ENCODE measurements at regions not wholly inside any gene's neighbourhood (a gene's known extent, or its start where the extent isn't known, plus 50 kb on each side); places are given as distances from the start of the nearest gene placed in this dataset.

DNA sequence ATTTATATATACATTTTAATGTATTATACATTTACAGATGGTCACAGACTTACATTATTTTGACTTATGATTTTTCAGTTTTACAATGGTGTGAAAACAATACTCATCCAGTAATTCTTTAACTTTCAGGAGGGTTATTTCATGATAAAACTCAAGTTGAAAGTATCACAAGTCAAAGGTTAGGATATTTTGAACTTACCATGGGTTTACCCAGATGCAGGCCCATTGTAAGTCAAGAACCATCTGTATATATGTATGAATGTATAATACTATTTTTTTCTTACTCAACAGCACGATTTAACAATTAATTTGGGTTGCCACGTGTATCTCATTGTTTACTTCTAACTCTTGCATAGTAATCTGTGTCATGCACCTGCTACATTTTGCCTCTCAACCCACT lies 1002.0 kb downstream of the OTOL1 start:
- H3K27me3 Mint-ChIP-seq (ENCODE audit: low read depth) = no peaks in the 10 kb centered on the region
- H3K4me1 Mint-ChIP-seq = no peaks in the 10 kb centered on the region
- H3K4me3 Mint-ChIP-seq = no peak overlapping the region
- H3K27ac Mint-ChIP-seq = no peak overlapping the region
- H3K36me3 Mint-ChIP-seq (ENCODE audit: low read depth) = no peaks in the 10 kb centered on the region
- peaks cover 10% of the 10 kb centered on the region for H3K9me3 Mint-ChIP-seq
- TF ChIP-seq, protein P1, sequence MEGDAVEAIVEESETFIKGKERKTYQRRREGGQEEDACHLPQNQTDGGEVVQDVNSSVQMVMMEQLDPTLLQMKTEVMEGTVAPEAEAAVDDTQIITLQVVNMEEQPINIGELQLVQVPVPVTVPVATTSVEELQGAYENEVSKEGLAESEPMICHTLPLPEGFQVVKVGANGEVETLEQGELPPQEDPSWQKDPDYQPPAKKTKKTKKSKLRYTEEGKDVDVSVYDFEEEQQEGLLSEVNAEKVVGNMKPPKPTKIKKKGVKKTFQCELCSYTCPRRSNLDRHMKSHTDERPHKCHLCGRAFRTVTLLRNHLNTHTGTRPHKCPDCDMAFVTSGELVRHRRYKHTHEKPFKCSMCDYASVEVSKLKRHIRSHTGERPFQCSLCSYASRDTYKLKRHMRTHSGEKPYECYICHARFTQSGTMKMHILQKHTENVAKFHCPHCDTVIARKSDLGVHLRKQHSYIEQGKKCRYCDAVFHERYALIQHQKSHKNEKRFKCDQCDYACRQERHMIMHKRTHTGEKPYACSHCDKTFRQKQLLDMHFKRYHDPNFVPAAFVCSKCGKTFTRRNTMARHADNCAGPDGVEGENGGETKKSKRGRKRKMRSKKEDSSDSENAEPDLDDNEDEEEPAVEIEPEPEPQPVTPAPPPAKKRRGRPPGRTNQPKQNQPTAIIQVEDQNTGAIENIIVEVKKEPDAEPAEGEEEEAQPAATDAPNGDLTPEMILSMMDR (IDR thresholded peaks at IDR 0.05; ENCODE audit: unreplicated experiment in 3 of 3) = no peak

DNA sequence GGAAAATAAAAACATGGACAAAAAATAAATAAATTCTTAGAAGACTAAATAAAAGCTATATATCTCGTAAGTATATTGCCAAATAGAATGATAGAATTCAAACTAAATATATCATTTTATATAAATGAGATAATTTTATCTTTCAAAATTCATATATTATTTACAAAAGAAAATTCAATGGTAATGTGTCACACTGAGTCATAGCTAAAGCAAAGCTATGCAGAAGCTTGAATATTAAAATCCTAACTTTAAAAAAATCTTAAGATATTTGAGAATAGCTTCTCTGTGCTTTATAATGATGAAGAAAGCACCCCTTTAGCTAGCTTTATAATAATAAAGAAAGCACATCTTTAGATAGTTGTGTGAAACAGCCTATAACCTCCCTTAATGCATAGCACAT lies 1010.8 kb downstream of the OTOL1 start:
- Mint-ChIP-seq H3K27me3 (ENCODE audit: low read depth) (no peaks in the 10 kb centered on the region), H3K4me1 (no peaks in the 10 kb centered on the region), H3K27ac (no peak overlapping the region), H3K9me3 (peaks cover 4% of the 10 kb centered on the region), H3K36me3 (ENCODE audit: low read depth) (no peaks in the 10 kb centered on the region), H3K4me3 (no peak overlapping the region)
- TF ChIP-seq, protein P1 (IDR thresholded peaks at IDR 0.05; ENCODE audit: unreplicated experiment in 3 of 3) = no peak

DNA sequence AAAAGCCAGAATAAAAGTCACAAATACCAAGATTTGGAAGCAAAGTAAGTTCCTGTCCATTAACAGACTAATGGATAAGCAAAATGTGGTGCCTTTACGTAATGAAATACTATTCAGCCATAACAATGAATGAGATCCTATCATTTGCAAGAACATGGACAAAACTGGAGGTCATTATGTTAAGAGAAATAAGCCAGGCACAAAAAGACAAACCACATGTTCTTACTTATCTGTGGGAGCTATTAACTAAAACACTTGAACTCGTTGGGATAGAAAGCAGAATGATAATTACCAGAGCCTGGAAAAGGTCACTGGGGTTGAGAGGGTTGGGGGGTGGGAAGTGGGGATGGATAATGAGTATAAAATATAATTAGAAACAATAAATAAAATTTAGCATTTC lies 1015.9 kb downstream of the OTOL1 start:
- TF ChIP-seq, protein P1 (IDR thresholded peaks at IDR 0.05; ENCODE audit: unreplicated experiment in 3 of 3) = no peak
- H3K9me3 Mint-ChIP-seq = no peaks in the 10 kb centered on the region
- no peaks in the 10 kb centered on the region for H3K27me3 Mint-ChIP-seq (ENCODE audit: low read depth)
- H3K36me3 Mint-ChIP-seq (ENCODE audit: low read depth) = no peaks in the 10 kb centered on the region
- H3K4me1 Mint-ChIP-seq = no peaks in the 10 kb centered on the region
- no peak overlapping the region for H3K4me3 Mint-ChIP-seq
- no peak overlapping the region for H3K27ac Mint-ChIP-seq

DNA sequence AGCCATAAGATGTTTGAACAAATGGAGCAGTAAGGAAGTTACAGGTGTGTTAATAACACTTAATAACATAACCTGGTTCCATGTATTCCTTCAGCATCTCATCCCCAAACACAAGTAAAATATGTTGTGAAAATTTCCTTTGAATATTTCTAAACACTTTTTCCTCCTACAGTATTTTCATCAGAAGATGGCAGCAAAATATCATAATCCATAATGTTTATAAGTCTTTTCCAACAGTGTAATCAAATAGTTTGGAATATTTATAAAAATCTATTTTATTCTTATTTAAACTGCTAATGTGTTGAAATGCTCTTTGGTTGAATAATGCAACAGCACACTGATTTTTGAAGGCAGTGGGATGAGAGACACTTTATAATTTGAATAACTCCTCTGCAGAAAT lies 1020.5 kb downstream of the OTOL1 start:
- Mint-ChIP-seq H3K36me3 (ENCODE audit: low read depth) (no peaks in the 10 kb centered on the region), H3K27ac (no peak overlapping the region), H3K4me1 (no peaks in the 10 kb centered on the region), H3K9me3 (no peaks in the 10 kb centered on the region), H3K4me3 (no peak overlapping the region), H3K27me3 (ENCODE audit: low read depth) (no peaks in the 10 kb centered on the region)
- TF ChIP-seq, protein P1 (IDR thresholded peaks at IDR 0.05; ENCODE audit: unreplicated experiment in 3 of 3) = peak in 1 of 3 experiments; percentile 30

DNA sequence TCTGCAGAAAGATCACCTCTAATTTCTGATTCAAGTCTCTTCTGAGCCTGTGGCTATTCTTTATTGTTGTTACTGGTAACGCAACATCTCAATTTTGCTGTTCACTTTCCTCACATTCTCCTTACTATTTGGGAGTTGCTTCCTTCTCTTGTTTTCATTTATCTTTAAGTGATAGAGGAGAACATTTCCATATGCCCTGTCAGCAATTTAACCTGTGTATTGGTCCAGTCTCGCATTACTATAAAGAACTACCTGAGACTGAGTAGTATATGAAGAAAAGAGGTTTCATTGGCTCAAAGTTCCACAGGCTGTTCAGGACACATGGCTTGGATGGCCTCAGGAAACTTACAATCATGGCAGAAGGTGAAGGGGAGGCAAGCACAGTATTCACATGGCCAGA lies 1025.1 kb downstream of the OTOL1 start:
- Mint-ChIP-seq H3K27ac (no peak overlapping the region), H3K4me3 (no peak overlapping the region), H3K4me1 (peaks cover 6% of the 10 kb centered on the region), H3K36me3 (ENCODE audit: low read depth) (no peaks in the 10 kb centered on the region), H3K27me3 (ENCODE audit: low read depth) (no peaks in the 10 kb centered on the region), H3K9me3 (no peaks in the 10 kb centered on the region)
- TF ChIP-seq, protein P1 (IDR thresholded peaks at IDR 0.05; ENCODE audit: unreplicated experiment in 3 of 3) = no peak

DNA sequence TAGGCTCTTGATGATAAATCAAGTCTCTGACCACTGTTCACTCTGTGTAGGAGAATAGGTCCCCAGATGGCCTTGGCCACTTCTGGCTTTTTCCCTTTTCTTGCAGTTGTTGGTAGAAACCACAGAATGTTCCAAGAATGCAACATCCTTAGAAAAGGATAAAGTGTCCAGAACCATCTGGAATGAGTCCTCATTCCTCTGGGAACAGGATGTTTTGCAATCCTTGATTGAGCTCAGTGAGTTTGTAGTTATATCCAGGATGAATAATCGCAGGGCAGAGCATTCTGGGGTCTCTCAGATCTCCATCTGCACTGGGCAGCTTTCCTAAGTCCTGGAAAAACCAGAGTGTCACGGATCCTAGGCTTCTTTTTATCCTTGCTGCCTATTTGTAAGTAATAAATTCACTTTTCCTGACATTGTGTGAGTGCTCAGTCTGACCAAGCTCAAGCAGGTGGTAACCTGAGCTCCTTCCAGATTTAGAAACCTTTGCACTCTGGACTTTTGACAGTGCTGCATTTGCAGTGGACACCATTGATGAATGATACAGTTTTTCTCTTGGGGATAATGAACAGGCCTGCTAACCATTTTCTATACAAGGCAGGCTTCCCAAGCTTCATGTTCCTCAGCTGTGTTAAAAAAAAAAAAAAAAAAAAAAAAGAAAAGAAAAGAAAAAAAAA lies 1028.6 kb downstream of the OTOL1 start:
- no peak overlapping the region for H3K4me3 Mint-ChIP-seq
- TF ChIP-seq, protein P1 (IDR thresholded peaks at IDR 0.05; ENCODE audit: unreplicated experiment in 3 of 3) = no peak
- H3K27ac Mint-ChIP-seq = peak overlapping the region; percentile 40 to 55 (median 41)
- no peaks in the 10 kb centered on the region for H3K27me3 Mint-ChIP-seq (ENCODE audit: low read depth)
- H3K4me1 Mint-ChIP-seq = peaks cover 6% of the 10 kb centered on the region
- no peaks in the 10 kb centered on the region for H3K9me3 Mint-ChIP-seq
- no peaks in the 10 kb centered on the region for H3K36me3 Mint-ChIP-seq (ENCODE audit: low read depth)

All from nephron (organoid).